GM19035 (cell line): ENCODE measurements at regions not wholly inside any gene's neighbourhood (a gene's known extent, or its start where the extent isn't known, plus 50 kb on each side); places are given as distances from the start of the nearest gene placed in this dataset.

Experiments
- ATAC-seq: cut with Tn5 transposase; IDR thresholded peaks from one replicate; pipeline ENCODE4 v1.9.1; 2021; ENCODE audit not compliant: unreplicated experiment

DNA sequence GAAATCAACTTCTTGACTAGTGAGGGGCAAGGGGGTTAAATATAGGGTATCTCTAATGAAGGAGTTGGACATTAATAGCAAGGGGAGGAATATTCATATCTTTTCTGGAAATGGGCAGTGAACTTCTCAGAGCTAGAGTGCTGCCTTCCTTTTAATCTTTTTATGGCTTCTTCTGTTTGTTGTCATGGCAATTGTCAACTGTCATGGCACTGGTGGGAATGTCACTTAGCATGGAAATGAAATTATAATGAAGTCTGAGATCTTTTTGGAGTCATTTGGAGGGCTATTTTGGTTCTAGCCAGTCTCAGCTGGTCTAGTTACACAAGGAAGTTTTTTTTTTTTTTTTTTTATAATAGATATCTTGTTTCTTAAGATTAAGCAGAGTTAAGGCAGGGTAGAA lies 250.2 kb downstream of the AASDHPPT start:
- ATAC-seq: no peak

DNA sequence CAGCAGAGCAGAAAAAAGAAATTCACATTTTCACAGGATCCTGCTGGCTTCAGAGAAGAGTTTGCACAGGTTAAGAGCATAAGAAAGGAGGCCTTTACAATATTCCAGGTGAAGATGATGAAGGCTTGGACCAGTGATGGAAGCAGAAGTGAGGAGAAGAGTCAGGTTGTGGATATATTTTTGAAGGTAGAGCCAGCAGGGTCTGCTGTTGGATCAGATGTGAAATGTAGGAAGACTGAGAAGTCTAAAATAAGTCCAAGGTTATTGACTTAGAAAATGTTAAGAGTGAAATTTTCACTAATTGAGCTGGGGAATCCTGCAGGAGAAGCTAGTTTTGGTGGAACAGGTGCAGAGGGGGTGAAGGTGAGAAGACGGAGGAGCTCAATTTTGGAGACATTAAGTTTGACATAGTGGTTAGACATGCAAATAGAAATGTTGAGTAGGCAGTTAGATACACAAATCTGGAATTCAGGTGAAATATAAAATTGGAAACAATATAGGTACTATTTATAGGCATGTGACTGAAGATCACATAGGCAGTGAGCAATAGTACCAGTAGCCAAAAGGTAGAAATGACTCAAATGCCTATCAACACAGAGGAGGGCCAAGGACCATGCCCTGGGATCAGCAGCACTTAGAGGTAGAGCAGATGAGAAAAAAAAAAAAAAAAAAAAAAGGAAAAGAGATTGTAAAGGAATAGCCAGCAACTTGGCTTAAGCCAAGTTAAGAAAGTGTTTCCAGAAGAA lies 252.0 kb downstream of the AASDHPPT start:
- no peak for ATAC-seq

DNA sequence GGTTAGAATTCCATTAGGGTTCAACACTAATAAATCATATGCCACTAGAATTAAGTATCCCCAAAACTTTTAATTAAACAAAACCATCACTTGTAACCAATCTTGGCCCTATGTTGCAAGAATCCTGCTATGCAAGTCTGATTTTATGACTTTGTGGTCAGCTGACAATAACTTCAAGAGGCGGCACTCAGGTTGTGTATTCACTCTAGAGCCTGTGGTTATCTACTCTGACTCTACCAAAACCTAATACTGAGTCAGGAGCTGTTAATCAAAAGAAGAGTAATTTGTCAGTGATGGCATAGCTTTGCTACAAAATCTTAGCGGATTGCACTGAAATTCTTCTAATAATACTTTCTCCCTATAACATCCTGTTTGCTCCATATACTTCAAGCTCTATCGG lies 253.7 kb downstream of the AASDHPPT start:
- no peak for ATAC-seq

DNA sequence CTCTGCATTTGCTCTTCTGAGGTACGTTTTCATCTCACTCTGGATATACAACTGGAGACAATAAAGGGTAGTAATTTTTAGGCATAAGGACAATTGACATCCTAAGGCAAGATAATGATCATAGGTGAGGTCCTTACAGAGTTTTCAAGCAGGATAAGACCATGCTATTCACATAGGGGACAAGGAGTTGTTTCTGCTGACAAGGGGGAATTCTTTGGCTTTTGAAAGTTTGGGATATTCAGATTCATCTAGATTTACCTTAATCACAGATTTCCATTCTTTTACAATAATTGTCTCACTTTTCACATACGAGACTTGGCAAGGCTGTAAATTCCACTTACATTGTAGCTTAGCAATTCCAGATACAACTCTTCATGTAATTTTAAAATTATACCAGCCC lies 256.2 kb downstream of the AASDHPPT start:
- no peak for ATAC-seq

DNA sequence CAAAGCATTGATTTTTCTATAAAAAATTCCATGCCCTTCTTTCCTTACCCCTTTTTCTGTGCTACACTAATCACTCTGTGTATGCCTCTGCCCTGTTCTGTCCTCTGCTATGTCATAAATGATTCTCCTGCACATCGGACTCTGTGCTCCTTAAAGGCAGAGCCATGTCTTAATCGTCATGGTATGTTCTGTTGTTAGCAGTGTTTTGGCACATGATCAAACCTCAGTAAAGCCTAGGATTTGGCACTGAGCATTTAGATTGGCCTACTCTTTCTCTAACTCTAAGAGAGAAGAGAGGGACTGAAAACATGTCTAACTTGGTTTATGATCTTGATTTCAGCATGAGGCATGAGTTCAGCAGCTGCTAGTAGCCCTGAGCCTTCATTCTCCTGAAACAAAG lies 266.9 kb downstream of the AASDHPPT start:
- ATAC-seq: no peak

DNA sequence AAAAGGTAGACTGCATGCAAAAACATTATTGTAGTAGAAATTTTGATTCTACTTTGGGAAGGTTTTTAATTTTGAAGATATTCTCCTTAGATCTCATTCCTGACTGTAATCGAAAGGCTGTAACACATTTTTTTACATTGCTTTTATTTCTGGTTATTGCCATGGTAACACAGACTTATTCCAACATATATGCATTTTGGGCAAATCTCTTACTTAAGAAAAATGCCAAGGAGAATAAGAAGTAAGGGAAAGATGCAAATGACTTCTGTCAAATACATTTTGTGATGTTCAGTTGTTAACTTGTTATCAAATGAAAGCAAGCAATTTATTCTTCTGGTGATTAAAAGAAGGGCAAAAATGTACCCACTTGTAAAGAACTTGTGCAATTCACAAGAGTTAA lies 267.5 kb downstream of the AASDHPPT start:
- no peak for ATAC-seq

DNA sequence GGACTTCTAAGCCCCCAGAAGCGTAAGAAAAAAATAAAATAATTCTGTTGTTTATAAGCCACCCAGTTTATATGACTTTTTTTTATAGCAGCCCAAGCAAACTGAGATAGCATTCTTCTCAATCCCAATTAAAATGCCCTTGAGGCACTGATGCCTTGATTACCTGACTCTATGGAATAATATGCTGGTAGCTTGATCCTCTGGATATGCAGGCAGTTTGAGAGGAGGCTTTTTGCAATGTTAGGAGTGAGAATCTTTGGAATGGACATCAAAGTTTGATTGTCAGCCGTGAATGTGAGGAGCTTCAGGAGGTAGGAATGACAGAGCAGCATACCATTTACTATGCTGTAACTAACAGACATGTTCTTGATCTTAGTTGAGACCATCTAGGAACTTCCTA lies 275.6 kb downstream of the AASDHPPT start:
- ATAC-seq: no peak

DNA sequence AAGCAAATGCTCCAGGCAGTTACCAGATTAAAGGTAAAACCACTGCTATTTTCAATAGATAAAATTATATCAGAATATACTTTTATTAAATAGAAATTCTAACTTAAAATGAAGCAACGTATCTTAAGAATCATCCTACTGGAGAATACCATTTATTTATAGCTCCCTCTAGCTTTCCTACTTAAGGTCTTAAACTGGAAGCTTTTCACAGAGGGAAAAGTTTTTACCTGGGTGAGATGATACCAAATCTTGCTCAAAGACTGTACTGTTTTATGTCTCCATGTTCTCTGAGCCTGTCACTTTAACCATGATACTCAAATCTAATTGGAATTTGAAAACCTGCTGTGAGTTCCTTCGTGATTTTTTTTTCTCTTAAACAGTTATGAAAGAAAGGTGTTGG lies 291.8 kb downstream of the AASDHPPT start:
- ATAC-seq: no peak

DNA sequence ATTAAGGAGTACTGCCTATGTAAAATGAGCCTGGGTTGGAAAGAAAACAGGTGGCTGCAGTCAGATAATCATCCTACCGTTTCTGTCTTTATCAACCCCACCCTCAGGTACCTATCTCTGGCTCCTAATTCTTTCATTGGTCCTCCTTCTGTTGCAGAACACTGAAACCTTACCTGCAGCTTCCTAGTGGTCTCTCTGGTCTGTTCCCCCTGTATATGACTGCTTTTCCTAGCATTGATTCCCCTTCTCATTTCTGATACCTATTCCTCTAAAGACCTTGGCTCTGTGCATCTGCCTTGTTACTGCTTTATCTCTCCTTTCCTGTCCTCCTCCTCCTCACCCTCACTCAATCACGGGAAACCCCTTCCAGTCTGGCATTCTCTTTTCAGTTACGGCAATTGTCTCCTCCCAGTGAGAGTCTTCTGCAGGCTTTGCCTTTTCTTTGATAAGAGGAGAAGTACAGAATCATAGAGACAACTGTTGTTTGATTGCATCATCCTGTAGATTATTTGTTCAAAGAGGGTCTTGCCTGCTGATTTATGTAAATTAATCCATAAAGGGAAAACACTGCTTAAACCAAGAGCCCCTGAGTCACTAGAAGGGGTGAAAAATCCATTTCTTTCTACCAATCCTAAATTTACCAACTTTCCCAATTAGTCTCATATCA lies 301.2 kb downstream of the AASDHPPT start:
- no peak for ATAC-seq

DNA sequence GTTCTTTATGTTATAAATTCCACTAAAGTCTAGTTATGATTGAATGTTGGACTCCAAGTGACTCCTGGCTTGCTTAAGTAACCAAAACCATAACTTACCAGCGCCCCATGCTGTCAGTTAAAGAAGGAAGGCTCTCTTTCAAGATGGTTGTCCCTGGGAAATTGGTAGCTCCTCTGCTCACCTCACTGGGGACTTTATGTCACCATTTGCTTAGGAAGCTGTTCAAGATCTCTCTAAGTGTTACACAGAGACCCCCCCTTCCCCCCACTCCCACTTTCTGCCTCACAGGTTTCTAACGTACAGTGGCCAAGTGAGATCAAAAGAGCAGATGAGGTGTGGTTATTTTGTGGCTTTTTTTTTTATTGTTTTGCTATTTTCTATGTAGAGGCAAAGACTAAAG lies 301.8 kb downstream of the AASDHPPT start:
- ATAC-seq: no peak

DNA sequence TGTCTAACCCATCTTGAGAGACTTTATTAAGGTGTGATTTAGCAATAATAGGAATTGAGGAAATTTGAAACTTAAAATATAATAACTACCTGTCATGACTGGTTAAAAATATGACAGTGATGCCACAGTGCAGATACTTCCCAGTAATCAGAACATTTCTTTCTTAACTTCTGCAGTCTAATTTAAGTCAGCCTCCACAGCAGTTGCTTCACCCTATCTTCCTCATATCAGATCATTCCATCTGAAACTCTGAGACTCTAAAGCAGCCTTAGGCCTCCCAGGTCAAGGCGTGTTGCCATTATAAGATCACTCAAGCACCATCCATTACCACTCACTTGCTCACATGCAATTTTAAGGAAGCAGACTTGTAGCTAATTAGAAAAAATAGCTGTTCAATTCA lies 302.2 kb downstream of the AASDHPPT start:
- no peak for ATAC-seq

DNA sequence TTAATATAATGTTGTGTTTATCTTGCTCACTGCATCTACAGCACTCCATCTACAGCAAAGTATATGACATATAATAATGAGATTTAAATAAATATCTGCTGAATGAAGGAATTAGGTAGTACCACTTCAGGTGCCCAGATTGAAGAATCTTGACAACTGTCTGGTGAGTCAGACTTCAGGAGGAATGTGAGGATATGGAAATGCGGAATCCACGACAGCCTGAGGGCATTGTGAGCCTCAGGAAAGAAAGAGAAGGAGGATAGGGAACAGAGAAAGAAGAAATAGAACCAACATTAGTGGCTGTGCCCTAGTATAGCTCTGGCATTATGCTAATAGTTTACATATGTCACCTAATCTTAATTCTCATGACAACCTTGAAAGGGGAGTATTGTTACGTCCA lies 304.4 kb downstream of the AASDHPPT start:
- no peak for ATAC-seq

DNA sequence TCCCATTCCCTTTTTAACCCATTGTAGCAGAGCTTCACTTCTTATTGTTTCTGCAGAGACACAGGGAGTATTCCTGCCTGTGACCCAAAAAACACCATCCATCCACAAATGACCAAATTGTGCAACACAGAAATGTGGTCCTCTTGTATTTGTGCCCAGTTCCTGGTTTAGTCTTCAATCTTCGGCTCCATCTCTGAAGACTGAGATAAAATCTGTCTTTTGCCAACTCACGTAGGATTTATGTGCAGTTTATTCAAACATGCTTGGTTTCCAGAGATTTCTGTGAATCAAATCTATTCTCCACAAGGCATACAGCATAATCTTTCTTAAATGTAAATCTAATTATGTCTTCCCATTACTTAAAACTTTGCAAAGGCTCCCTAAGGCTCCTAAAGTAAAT lies 307.0 kb downstream of the AASDHPPT start:
- no peak for ATAC-seq

DNA sequence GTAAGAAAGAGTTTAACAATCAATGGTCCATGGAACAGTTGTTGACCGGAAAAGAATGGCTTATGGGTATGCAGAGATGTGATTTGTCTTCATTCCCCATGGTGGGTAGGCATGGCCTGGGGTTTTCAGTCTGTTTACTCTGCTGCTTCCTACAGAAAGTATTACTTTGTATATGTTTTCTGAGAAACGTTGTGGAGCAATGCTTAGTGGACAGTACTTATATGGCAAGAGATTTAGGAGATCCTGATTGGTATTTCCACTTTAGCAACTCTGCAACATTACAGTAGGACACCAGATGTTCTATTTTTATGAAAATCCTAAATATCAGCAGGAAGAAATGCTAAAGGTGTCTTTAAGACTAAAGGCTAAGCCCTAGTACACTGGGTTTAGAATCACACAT lies 309.1 kb downstream of the AASDHPPT start:
- ATAC-seq: no peak

DNA sequence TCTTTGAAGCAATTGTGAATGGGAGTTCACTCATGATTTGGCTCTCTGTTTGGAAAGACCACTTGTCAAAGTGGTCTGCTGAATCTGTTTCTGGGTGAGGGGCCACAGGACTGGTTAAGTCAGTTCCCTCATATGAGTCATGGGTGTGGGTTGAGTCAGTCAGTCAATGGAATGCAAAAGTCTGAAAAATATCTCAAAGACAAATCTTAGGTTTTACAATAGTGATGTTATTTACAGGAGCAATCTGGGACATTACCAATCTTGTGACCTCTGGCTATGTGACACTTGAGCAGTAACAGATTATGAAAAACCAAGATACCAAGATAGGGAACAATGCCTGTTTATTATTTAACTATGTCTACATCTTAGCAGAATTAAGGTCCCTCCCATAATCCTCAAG lies 311.6 kb downstream of the AASDHPPT start:
- ATAC-seq: no peak

DNA sequence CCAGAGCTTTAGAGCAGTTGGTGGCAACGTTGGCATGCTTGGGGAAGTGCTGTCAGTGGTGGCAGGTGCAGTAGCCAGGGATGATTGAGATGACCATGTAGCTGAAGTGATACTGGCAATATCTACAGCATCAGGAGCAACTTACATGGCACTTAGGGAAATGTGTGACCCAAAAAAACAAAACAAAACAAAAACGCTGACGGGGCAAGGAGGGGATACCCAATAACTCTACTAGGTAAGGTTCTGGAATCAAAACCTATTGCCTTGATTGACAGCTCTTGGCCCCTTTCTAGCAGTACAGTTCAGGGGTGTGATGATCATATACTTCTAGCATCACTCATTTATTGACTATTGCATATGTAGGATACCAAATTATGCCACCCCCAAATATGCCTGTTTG lies 312.6 kb downstream of the AASDHPPT start:
- ATAC-seq: no peak

DNA sequence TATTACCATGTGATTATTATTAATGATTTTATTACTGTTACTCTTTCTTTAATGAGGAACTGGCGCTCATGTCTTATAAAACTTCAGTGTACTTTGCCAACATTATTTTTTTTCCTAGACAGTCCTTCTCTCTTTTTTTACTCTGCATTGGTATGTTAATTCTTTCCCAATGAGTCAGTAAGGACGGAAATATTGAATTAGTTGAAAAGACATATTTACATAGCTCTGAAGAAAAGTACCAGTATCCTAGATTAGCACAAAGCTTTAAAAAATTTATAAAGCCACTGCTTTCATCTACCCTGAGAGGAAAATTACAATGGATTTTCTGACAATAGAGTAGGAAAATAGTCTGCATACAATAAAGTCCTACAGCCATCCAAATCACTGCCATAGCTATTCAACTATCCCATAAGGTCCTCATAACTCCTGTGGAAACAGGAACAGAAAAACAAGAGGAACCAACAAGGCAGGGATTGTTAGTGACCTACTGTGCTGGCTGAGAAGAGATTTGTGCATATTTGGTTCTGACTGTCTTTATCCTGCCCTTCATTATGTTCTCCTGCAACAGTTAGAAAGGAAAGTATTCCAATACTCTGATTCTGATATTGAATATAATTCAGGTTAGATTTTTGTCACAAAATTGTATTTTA lies 314.4 kb downstream of the AASDHPPT start:
- no peak for ATAC-seq

DNA sequence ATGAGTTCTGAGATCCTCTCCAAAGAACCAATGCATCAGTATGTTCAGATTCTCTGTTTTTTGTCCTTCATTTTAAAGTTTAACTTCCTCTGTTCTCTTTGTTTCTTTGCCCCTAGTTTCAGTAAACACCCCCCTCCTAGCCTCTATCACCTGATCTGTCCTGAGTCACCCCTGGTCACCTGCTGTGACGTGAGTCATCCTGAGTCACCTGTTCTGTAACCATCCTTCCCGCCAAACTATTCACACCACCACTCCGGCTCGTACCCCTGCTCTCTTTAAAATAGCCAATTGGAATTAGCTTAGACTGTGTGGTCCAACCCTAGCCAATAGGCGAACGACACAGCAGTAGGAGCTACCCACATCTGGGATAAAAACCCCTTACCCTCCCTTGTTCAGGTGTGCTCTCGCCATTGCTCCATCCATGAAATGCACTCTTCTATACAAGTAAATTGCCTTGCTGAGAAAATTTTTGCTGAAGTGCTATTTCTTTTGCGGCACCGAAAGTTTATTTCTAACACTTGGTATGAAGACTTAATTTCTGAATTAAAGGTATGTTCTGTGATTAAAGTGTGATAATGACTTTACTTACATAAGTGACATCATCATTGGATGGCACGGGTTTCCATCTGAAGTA lies 318.4 kb downstream of the AASDHPPT start:
- ATAC-seq: no peak

DNA sequence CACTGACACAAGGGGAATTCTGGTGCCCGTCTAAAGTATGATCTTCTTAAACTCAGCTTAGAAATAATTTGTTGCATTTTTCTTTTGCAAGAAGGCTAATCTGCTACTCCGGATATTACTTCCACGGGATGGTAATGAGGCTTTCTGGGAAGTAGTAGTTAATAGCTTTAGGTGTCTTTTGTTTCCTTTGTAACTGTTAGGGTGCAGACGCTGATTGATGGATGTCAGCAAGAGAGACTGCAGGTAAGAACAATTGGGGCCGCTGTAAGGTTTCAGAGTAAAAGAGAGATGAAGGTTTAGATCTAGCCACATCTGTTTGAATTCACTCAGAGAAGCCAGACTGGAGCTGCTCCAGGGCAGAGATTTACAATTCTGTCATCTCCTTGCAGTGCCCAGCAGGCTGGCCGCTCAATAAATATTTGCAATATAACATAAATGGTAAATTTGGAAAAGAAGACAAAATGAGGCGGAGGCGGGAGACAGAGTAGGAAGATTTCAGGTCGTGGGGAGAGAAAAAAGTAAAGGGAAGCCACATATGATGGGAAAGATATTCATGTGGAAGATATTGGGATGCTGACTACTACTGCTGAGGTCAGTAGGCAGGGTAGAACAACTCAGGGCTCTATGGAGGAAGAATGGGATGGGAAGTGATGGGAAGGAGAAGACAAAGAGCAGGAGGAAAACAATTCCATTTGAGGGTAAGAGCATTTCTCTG lies 320.5 kb downstream of the AASDHPPT start:
- ATAC-seq: no peak

DNA sequence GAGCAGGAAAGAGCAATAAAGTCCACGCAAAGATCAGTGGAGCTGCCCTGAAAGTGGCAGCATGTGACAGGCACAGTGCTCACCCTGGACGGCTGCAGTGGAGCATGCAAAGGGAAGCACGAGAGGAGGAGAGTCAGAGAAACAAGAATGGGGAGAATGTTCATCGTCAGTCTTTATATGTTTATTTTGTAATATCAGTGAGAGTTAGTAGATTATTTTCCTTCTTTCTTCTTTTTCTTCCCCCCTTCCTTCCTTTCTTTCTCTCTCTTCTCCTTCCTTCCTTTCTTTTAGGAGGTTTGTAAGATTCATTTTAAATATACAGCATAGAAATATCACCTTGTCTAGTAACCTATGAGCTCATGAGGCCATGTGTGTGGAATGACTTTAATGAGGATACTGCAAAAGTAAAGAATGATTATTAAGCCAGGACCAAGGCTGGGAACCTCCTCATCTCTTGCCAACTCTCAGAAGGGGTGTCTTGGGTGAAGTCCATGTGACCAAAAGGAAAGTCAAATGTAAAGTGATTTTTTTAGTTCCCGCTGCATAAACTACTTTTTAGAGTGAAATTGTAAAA lies 321.1 kb downstream of the AASDHPPT start:
- ATAC-seq: no peak

DNA sequence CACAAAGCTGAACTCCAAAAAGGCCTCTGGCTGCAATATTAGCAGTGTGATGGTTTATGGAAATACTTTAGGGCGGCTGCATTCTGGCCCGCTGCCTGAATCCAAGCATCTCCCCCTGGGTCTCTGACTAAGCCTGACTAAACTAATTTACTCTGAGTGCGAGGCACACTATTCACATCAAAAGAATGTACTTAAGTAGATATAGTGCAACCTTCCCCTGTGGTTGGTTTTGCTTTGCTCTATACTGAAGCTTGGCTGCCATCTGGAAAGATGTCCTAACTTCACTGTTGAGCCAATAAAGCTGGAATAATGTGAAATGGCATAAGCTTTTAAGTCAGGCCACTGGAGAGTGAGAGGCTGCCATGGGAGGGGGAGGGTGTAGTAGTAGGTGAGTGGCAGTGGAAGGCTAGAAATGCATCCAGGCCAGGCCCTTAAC lies 321.6 kb downstream of the AASDHPPT start:
- ATAC-seq: no peak
